ENCODE measurements at regions not wholly inside any gene's neighbourhood (a gene's known extent, or its start where the extent isn't known, plus 50 kb on each side); places are given as distances from the start of the nearest gene placed in this dataset.

DNA sequence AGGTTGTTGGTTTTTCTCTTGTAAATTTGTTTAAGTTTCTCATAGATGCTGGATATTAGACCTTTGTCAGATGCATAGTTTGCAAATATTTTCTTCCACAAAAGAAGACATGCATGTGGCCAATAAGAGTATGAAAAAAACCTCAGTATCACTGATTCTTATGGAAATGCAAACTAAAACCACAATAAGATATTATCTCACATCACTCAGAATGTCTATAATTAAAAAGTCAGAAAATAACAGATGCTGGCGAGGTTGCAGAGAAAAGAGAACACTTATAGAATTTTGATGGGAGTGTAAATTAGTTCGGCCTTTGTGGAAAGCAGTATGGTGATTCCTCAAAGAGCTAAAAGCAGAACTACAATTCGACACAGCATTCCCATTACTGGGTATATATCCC is 1355.6 kb downstream of the FAM133A start:
- Histone ChIP-seq H4K20me1 (ENCODE audit: insufficient read depth, low read length) (no peaks in the 10 kb centered on the region), H3K27ac (ENCODE audit: low read length) (no peak overlapping the region), H3K4me1 (ENCODE audit: low read length) (no peaks in the 10 kb centered on the region), H3K79me2 (ENCODE audit: low read length) (no peaks in the 10 kb centered on the region), H3K9ac (ENCODE audit: low read length) (no peak overlapping the region), H3K4me3 (ENCODE audit: low read length) (no peak overlapping the region), H3K27me3 (ENCODE audit: low read depth, low read length) (no peaks in the 10 kb centered on the region), H3K4me2 (ENCODE audit: low read length) (no peak overlapping the region), H3K36me3 (replicated peaks; ENCODE audit: low read depth, low read length) (no peaks in the 10 kb centered on the region), H3K9me3 (ENCODE audit: insufficient read depth, low read length) (no peaks in the 10 kb centered on the region), H2AFZ (ENCODE audit: low read depth, low read length) (no peak overlapping the region)
- TF ChIP-seq EZH2phosphoT487 (IDR thresholded peaks at IDR 0.05; ENCODE audit: low read depth): no peak
- TF ChIP-seq, protein P1, sequence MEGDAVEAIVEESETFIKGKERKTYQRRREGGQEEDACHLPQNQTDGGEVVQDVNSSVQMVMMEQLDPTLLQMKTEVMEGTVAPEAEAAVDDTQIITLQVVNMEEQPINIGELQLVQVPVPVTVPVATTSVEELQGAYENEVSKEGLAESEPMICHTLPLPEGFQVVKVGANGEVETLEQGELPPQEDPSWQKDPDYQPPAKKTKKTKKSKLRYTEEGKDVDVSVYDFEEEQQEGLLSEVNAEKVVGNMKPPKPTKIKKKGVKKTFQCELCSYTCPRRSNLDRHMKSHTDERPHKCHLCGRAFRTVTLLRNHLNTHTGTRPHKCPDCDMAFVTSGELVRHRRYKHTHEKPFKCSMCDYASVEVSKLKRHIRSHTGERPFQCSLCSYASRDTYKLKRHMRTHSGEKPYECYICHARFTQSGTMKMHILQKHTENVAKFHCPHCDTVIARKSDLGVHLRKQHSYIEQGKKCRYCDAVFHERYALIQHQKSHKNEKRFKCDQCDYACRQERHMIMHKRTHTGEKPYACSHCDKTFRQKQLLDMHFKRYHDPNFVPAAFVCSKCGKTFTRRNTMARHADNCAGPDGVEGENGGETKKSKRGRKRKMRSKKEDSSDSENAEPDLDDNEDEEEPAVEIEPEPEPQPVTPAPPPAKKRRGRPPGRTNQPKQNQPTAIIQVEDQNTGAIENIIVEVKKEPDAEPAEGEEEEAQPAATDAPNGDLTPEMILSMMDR (IDR thresholded peaks at IDR 0.05; ENCODE audit: low read depth, low read length): no peak

DNA sequence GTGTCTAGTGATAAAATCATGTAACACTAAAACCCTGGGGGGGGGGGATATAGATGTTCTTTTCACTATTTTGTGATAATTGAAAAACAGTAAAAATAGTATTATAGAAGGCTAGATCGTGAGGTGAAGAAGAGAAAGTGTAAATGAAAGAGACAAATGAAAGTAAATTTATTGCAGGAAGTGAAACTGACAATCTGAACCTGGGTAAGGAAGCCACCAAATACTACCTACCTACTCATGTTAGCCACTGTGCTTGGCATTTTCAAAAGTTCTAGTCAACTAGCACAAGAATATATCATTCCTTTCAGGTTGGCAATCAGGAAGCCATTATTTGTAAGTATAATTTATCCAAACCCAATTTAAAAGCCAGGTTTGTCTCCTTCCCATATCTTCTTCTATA is 1366.1 kb downstream of the FAM133A start:
- Histone ChIP-seq H3K9ac (ENCODE audit: low read length) (no peak overlapping the region), H3K4me2 (ENCODE audit: low read length) (peak overlapping the region; percentile 34), H2AFZ (ENCODE audit: low read depth, low read length) (no peak overlapping the region), H3K9me3 (ENCODE audit: insufficient read depth, low read length) (no peaks in the 10 kb centered on the region), H3K36me3 (replicated peaks; ENCODE audit: low read depth, low read length) (no peaks in the 10 kb centered on the region), H3K4me1 (ENCODE audit: low read length) (peaks cover 29% of the 10 kb centered on the region), H3K27me3 (ENCODE audit: low read depth, low read length) (no peaks in the 10 kb centered on the region), H3K27ac (ENCODE audit: low read length) (no peak overlapping the region), H3K4me3 (ENCODE audit: low read length) (0 out of 2 replicates have a peak overlapping the region, but pooled peaks have one; percentile 31), H4K20me1 (ENCODE audit: insufficient read depth, low read length) (no peaks in the 10 kb centered on the region), H3K79me2 (ENCODE audit: low read length) (no peaks in the 10 kb centered on the region)
- TF ChIP-seq, protein P1 (IDR thresholded peaks at IDR 0.05; ENCODE audit: low read depth, low read length): no peak
- no peak for TF ChIP-seq EZH2phosphoT487 (IDR thresholded peaks at IDR 0.05; ENCODE audit: low read depth)

DNA sequence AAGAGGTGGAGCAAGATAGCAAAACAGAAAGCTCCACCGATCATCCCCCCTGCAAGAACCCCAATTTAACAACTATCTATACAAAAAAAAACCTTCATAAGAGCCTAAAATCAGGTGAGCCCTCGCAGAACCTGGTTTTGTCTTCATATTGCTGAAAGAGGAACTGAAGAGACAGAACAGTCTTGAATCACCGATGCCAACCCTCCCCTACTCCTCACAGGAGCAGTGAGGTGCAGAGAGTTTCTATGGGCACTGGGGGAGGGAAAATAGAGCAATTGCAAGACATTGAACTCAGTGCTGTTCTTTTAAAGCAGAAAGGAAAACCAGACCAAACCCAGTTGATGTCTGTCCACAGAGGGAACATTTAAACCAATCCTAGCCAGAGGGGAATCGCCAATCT is 1370.3 kb downstream of the FAM133A start:
- no peak for TF ChIP-seq EZH2phosphoT487 (IDR thresholded peaks at IDR 0.05; ENCODE audit: low read depth)
- TF ChIP-seq, protein P1 (IDR thresholded peaks at IDR 0.05; ENCODE audit: low read depth, low read length): no peak
- Histone ChIP-seq H2AFZ (ENCODE audit: low read depth, low read length) (no peak overlapping the region), H3K9ac (ENCODE audit: low read length) (no peak overlapping the region; the same call in 1 of the 2 replicates), H3K79me2 (ENCODE audit: low read length) (no peaks in the 10 kb centered on the region), H3K36me3 (replicated peaks; ENCODE audit: low read depth, low read length) (no peaks in the 10 kb centered on the region), H4K20me1 (ENCODE audit: insufficient read depth, low read length) (no peaks in the 10 kb centered on the region), H3K4me3 (ENCODE audit: low read length) (peak overlapping the region; percentile 1; the same call in 1 of the 2 replicates), H3K4me1 (ENCODE audit: low read length) (peaks cover 30% of the 10 kb centered on the region), H3K4me2 (ENCODE audit: low read length) (peak overlapping the region; percentile 25), H3K27me3 (ENCODE audit: low read depth, low read length) (no peaks in the 10 kb centered on the region), H3K27ac (ENCODE audit: low read length) (no peak overlapping the region), H3K9me3 (ENCODE audit: insufficient read depth, low read length) (no peaks in the 10 kb centered on the region)

DNA sequence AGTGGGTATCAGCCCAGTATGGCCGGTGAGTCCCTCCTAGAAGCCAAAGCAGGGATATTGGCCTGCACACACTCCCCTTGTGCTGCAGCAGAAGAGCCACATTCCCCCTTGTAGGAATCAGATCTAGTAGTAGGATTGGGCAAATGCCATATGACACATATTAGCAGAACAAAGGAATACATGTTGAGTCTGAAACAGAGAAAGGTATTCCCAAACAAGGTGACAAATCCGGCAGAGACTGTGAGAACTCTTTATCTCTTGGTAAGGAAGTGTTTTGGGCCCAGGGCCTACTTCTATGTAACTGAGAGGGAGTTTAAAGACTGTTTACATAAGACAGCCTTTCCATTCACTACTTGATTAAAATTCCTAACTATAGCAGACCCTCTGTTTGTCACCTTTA is 1382.0 kb downstream of the FAM133A start:
- TF ChIP-seq, protein P1 (IDR thresholded peaks at IDR 0.05; ENCODE audit: low read depth, low read length): no peak
- no peak for TF ChIP-seq EZH2phosphoT487 (IDR thresholded peaks at IDR 0.05; ENCODE audit: low read depth)
- H4K20me1 ChIP-seq (ENCODE audit: insufficient read depth, low read length): no peaks in the 10 kb centered on the region
- H3K9me3 ChIP-seq (ENCODE audit: insufficient read depth, low read length): no peaks in the 10 kb centered on the region
- H3K79me2 ChIP-seq (ENCODE audit: low read length): no peaks in the 10 kb centered on the region
- H3K36me3 ChIP-seq (replicated peaks; ENCODE audit: low read depth, low read length): no peaks in the 10 kb centered on the region
- no peaks in the 10 kb centered on the region for H3K4me1 ChIP-seq (ENCODE audit: low read length)
- H3K27ac ChIP-seq (ENCODE audit: low read length): no peak overlapping the region
- H3K4me2 ChIP-seq (ENCODE audit: low read length): no peak overlapping the region
- no peaks in the 10 kb centered on the region for H3K27me3 ChIP-seq (ENCODE audit: low read depth, low read length)
- no peak overlapping the region for H3K4me3 ChIP-seq (ENCODE audit: low read length)
- H2AFZ ChIP-seq (ENCODE audit: low read depth, low read length): no peak overlapping the region
- no peak overlapping the region for H3K9ac ChIP-seq (ENCODE audit: low read length)

Measured in OCI-LY3 (cell line).